ENCODE measurements at regions not wholly inside any gene's neighbourhood (a gene's known extent, or its start where the extent isn't known, plus 50 kb on each side); places are given as distances from the start of the nearest gene placed in this dataset.

DNA sequence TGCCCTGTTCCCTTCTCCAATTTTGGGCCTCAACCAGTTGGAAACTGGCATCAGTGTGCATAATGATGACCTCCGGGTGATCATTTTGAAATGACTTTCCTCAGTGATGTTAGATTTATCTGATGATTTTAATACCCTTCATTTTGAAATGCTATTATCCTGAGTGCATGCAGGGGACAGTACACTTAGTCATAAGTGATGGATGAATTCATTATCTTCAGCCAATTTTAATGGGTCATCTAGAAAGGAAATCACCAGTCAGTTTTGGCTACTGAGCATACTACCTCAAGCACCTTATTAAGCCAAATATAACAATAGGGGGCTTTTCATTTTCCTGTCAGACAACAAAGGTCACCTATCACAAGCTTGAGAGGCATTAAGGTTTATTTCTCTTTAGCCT lies 118.5 kb upstream of the MIR17HG start:
- peaks cover 54% of the 10 kb centered on the region for H3K27me3 ChIP-seq (replicated peaks; ENCODE audit: insufficient read depth, low read depth, low read length, poor library complexity)
- POLR2A ChIA-PET (ENCODE audit: low non-redundant PET) = interaction anchor here (0.7 kb wide), 1 partner anchor 94 kb away, joined by 3 read pairs; no protein-coding TSS in a partner anchor
- H3K36me3 ChIP-seq (ENCODE audit: insufficient read depth, low read length, poor library complexity, severe bottlenecking) = no peaks in the 10 kb centered on the region
- no peak overlapping the region for H3K4me3 ChIP-seq (ENCODE audit: low read depth, low read length, poor library complexity, severe bottlenecking)
- no peak overlapping the region for H3K27ac ChIP-seq (ENCODE audit: low read depth, low read length, poor library complexity, severe bottlenecking)
- TF ChIP-seq, protein P1, sequence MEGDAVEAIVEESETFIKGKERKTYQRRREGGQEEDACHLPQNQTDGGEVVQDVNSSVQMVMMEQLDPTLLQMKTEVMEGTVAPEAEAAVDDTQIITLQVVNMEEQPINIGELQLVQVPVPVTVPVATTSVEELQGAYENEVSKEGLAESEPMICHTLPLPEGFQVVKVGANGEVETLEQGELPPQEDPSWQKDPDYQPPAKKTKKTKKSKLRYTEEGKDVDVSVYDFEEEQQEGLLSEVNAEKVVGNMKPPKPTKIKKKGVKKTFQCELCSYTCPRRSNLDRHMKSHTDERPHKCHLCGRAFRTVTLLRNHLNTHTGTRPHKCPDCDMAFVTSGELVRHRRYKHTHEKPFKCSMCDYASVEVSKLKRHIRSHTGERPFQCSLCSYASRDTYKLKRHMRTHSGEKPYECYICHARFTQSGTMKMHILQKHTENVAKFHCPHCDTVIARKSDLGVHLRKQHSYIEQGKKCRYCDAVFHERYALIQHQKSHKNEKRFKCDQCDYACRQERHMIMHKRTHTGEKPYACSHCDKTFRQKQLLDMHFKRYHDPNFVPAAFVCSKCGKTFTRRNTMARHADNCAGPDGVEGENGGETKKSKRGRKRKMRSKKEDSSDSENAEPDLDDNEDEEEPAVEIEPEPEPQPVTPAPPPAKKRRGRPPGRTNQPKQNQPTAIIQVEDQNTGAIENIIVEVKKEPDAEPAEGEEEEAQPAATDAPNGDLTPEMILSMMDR (conservative IDR thresholded peaks at IDR 0.05; ENCODE audit: low read depth, low read length) = no peak
- no peak for TF ChIP-seq EZH2 (IDR thresholded peaks at IDR 0.05; ENCODE audit: borderline replicate concordance, low read depth, low read length, poor library complexity, severe bottlenecking)
- no TSS peak for BruUV-seq (replicated peaks)
- H3K4me1 ChIP-seq (ENCODE audit: insufficient read depth, low read length, poor library complexity, severe bottlenecking) = no peaks in the 10 kb centered on the region
- H3K9me3 ChIP-seq (ENCODE audit: low read depth, low read length, poor library complexity, severe bottlenecking) = no peaks in the 10 kb centered on the region
- CTCF ChIA-PET = no interaction called here
- DNase-seq (ENCODE audit: low spot score) = no peak
- intact Hi-C loops (cut with micrococcal nuclease; ENCODE audit: unreplicated experiment) = no loop called here

DNA sequence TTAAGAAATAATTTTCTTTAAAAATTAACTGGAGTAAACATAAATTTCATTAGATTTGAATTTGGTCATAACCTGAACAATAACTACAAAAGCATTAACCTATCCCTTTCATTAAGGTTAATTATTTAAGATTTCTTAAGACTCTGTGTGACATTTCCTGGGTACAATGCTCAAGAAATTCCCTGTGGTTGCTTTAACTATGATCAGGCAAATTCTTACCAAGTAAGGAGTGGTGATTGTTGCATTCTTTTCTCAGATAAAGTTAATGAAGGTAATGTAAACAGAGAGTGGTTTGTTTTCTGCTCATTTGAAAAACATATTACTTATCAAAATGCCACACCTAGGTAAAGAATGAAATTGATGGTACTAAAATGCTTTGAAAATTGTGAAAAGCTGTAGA lies 114.8 kb upstream of the MIR17HG start:
- no TSS peak for BruUV-seq (replicated peaks)
- H3K4me1 ChIP-seq (ENCODE audit: insufficient read depth, low read length, poor library complexity, severe bottlenecking) = no peaks in the 10 kb centered on the region
- H3K36me3 ChIP-seq (ENCODE audit: insufficient read depth, low read length, poor library complexity, severe bottlenecking) = no peaks in the 10 kb centered on the region
- TF ChIP-seq, protein P1 (conservative IDR thresholded peaks at IDR 0.05; ENCODE audit: low read depth, low read length) = no peak
- no peak for TF ChIP-seq EZH2 (IDR thresholded peaks at IDR 0.05; ENCODE audit: borderline replicate concordance, low read depth, low read length, poor library complexity, severe bottlenecking)
- POLR2A ChIA-PET (ENCODE audit: low non-redundant PET) = no interaction called here
- DNase-seq (ENCODE audit: low spot score) = no peak
- peaks cover 25% of the 10 kb centered on the region for H3K27me3 ChIP-seq (replicated peaks; ENCODE audit: insufficient read depth, low read depth, low read length, poor library complexity)
- CTCF ChIA-PET = no interaction called here
- no peaks in the 10 kb centered on the region for H3K9me3 ChIP-seq (ENCODE audit: low read depth, low read length, poor library complexity, severe bottlenecking)
- H3K27ac ChIP-seq (ENCODE audit: low read depth, low read length, poor library complexity, severe bottlenecking) = no peak overlapping the region
- H3K4me3 ChIP-seq (ENCODE audit: low read depth, low read length, poor library complexity, severe bottlenecking) = no peak overlapping the region
- intact Hi-C loops (cut with micrococcal nuclease; ENCODE audit: unreplicated experiment) = no loop called here

DNA sequence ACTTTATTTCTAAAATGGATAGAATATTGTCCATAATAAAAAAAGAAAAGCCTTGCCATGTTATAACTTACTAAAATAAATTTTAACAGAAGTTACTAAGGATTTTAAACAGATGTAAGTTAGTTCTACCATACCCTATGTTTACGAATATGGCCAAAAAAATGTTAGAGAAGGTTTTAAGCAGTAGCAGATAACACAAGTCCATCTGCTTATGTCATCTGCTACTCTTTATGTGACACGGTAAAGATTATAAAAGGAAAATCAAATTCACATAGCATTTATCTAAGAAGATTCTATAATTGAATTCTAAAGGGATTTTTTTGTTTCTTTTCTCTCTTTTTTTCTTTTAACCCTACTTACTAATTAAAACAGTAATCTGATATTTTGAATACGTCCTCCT lies 114.2 kb upstream of the MIR17HG start:
- intact Hi-C loops (cut with micrococcal nuclease; ENCODE audit: unreplicated experiment) = no loop called here
- ChIA-PET CTCF (no interaction called here), POLR2A (ENCODE audit: low non-redundant PET) (no interaction called here)
- peaks cover 23% of the 10 kb centered on the region for H3K27me3 ChIP-seq (replicated peaks; ENCODE audit: insufficient read depth, low read depth, low read length, poor library complexity)
- TF ChIP-seq, protein P1 (conservative IDR thresholded peaks at IDR 0.05; ENCODE audit: low read depth, low read length) = no peak
- no peak for TF ChIP-seq EZH2 (IDR thresholded peaks at IDR 0.05; ENCODE audit: borderline replicate concordance, low read depth, low read length, poor library complexity, severe bottlenecking)
- BruUV-seq (replicated peaks) = no TSS peak
- no peaks in the 10 kb centered on the region for H3K4me1 ChIP-seq (ENCODE audit: insufficient read depth, low read length, poor library complexity, severe bottlenecking)
- no peak overlapping the region for H3K4me3 ChIP-seq (ENCODE audit: low read depth, low read length, poor library complexity, severe bottlenecking)
- no peaks in the 10 kb centered on the region for H3K9me3 ChIP-seq (ENCODE audit: low read depth, low read length, poor library complexity, severe bottlenecking)
- no peak overlapping the region for H3K27ac ChIP-seq (ENCODE audit: low read depth, low read length, poor library complexity, severe bottlenecking)
- DNase-seq (ENCODE audit: low spot score) = no peak
- H3K36me3 ChIP-seq (ENCODE audit: insufficient read depth, low read length, poor library complexity, severe bottlenecking) = no peaks in the 10 kb centered on the region

Measured in A673 (cell line).